A673 (cell line): ENCODE measurements at regions not wholly inside any gene's neighbourhood (a gene's known extent, or its start where the extent isn't known, plus 50 kb on each side); places are given as distances from the start of the nearest gene placed in this dataset.

Experiments used
- EZH2 ChIP-seq: fragments of 200-600 bp; sonication (generic); IDR thresholded peaks from 2 replicates; pipeline ENCODE4 v1.6.1; 2017; ENCODE audit warnings: borderline replicate concordance, low read depth, mild to moderate bottlenecking, mixed read lengths, antibody characterized with exemption, low read length; ENCODE audit not compliant: poor library complexity, severe bottlenecking
- TF ChIP-seq, protein P1 (sequence below): fragments of 300-800, 200-600 bp; sonication (generic); conservative IDR thresholded peaks from 2 replicates; pipeline ENCODE4 v1.5.1; 2017; ENCODE audit warnings: low read depth, mild to moderate bottlenecking, antibody characterized with exemption, low read length, moderate library complexity, mixed read lengths

DNA sequence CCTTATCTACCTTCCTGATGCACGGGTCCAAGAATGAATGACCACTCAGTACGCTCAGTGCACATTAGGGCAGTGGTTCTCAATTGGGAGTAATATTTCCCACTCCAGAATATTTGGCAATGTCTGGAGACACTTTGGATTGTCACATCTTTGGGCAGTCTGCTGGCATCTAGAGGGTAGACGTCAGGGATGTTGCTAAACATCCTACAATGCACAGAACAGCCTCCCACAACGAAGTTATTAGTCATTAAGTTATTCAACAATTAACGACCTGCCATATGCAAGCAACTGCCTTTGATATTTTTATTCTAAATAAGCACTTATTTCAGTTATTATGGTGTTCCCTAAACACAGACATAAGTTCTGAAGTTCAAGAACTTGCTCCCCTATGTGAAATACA lies 669.3 kb downstream of the TOX3 start:
- TF ChIP-seq, protein P1, sequence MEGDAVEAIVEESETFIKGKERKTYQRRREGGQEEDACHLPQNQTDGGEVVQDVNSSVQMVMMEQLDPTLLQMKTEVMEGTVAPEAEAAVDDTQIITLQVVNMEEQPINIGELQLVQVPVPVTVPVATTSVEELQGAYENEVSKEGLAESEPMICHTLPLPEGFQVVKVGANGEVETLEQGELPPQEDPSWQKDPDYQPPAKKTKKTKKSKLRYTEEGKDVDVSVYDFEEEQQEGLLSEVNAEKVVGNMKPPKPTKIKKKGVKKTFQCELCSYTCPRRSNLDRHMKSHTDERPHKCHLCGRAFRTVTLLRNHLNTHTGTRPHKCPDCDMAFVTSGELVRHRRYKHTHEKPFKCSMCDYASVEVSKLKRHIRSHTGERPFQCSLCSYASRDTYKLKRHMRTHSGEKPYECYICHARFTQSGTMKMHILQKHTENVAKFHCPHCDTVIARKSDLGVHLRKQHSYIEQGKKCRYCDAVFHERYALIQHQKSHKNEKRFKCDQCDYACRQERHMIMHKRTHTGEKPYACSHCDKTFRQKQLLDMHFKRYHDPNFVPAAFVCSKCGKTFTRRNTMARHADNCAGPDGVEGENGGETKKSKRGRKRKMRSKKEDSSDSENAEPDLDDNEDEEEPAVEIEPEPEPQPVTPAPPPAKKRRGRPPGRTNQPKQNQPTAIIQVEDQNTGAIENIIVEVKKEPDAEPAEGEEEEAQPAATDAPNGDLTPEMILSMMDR: no peak
- TF ChIP-seq EZH2: no peak
